T-helper 2 cell treated with Interferon-gamma antibody and Interleukin-4, amounts not matched to agents 5 μg/mL and 100 μg/mL, for 36 hours (primary cell): ENCODE measurements at regions not wholly inside any gene's neighbourhood (a gene's known extent, or its start where the extent isn't known, plus 50 kb on each side); places are given as distances from the start of the nearest gene placed in this dataset.

Experiments
- DNase-seq: peaks from one replicate; pipeline ENCODE4 v3.0.0; 2021; ENCODE audit warnings: low spot score
- H3K27ac Mint-ChIP-seq: one replicate; pipeline ENCODE4 v1.8.0; 2021; ENCODE audit warnings: mild to moderate bottlenecking, mixed read lengths
- H3K27me3 Mint-ChIP-seq: one replicate; pipeline ENCODE4 v1.8.0; 2021; ENCODE audit warnings: low read depth, mixed read lengths
- H3K36me3 Mint-ChIP-seq: one replicate; pipeline ENCODE4 v1.8.0; 2021; ENCODE audit warnings: low read depth, mixed read lengths
- H3K4me1 Mint-ChIP-seq: one replicate; pipeline ENCODE4 v1.8.0; 2021; ENCODE audit warnings: low read depth, mixed read lengths
- H3K4me3 Mint-ChIP-seq: one replicate; pipeline ENCODE4 v1.8.0; 2022; ENCODE audit warnings: mild to moderate bottlenecking, moderate library complexity, mixed read lengths
- H3K9me3 Mint-ChIP-seq: one replicate; pipeline ENCODE4 v1.8.0; 2021; ENCODE audit warnings: mixed read lengths

GRCh38 chr10:124146483-124146882 lies 53.1 kb upstream of the CHST15 start:
- Mint-ChIP-seq H3K36me3 (no peaks in the 10 kb centered on the region), H3K27ac (no peak overlapping the region), H3K9me3 (no peaks in the 10 kb centered on the region), H3K4me3 (no peak overlapping the region), H3K4me1 (peaks cover 5% of the 10 kb centered on the region), H3K27me3 (peaks cover 8% of the 10 kb centered on the region)
- no peak for DNase-seq

- no peak for DNase-seq
- no peaks in the 10 kb centered on the region for H3K36me3 Mint-ChIP-seq
- peaks cover 2% of the 10 kb centered on the region for H3K27me3 Mint-ChIP-seq
- peaks cover 5% of the 10 kb centered on the region for H3K4me1 Mint-ChIP-seq
- no peak overlapping the region for H3K27ac Mint-ChIP-seq
- no peak overlapping the region for H3K4me3 Mint-ChIP-seq
- no peaks in the 10 kb centered on the region for H3K9me3 Mint-ChIP-seq
Observed at GRCh38 chr10:124145109-124145870, 51.9 kb upstream of the CHST15 start.

- Mint-ChIP-seq H3K4me3 (no peak overlapping the region), H3K4me1 (peaks cover 4% of the 10 kb centered on the region), H3K9me3 (no peaks in the 10 kb centered on the region), H3K27me3 (no peaks in the 10 kb centered on the region), H3K36me3 (no peaks in the 10 kb centered on the region), H3K27ac (no peak overlapping the region)
- no peak for DNase-seq
Observed at GRCh38 chr10:124144536-124144935, 51.1 kb upstream of the CHST15 start.

GRCh38 chr10:124143721-124144120 lies 50.3 kb upstream of the CHST15 start:
- DNase-seq: no peak
- Mint-ChIP-seq H3K36me3 (no peaks in the 10 kb centered on the region), H3K4me3 (no peak overlapping the region), H3K27me3 (peaks cover 4% of the 10 kb centered on the region), H3K9me3 (no peaks in the 10 kb centered on the region), H3K27ac (no peak overlapping the region), H3K4me1 (peaks cover 4% of the 10 kb centered on the region)
